SIG-M5 treated with dmso at 0.1 percent for 504 hours (cell line): ENCODE measurements at regions not wholly inside any gene's neighbourhood (a gene's known extent, or its start where the extent isn't known, plus 50 kb on each side); places are given as distances from the start of the nearest gene placed in this dataset.
"Not testable (repeated sequence)": the region's sequence is repeated elsewhere in the genome, so short reads cannot be mapped to it uniquely, and the experiment has no call there.

Experiments
- DNase-seq: peaks from one replicate; lab custom pipeline; 2025; ENCODE audit not compliant: unreplicated experiment; lab: John Stamatoyannopoulos, UW

GRCh38 chr14:39621223-39621622 lies 189.0 kb upstream of the FBXO33 start:
- no peak for DNase-seq

DNA sequence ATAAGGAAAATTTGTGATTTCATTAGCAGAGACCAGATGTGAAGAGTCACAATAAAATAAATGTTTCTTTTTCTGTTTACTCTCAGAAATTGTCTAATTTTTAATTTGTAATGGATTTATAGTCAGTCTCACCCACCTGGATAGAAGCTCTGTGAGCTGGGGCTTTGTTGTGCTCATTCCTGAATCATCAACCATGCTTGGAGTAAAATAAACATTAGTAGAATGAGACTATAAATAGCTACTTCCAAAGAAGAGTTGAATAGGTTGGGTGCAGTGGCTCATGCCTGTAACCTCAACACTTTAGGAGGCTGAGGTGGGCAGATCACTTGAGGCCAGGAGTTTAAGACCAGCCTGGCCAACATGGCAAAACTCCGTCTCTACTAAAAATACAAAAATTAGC lies 185.3 kb upstream of the FBXO33 start:
- DNase-seq = no peak

- DNase-seq = no peak
Observed at GRCh38 chr14:39615352-39615751, 183.1 kb upstream of the FBXO33 start.

GRCh38 chr14:39614297-39614923 lies 182.2 kb upstream of the FBXO33 start:
- DNase-seq = no peak

GRCh38 chr14:39609119-39609518 lies 176.9 kb upstream of the FBXO33 start:
- no peak for DNase-seq

- DNase-seq = no peak
Observed at GRCh38 chr14:39607978-39608377, 175.7 kb upstream of the FBXO33 start.

DNA sequence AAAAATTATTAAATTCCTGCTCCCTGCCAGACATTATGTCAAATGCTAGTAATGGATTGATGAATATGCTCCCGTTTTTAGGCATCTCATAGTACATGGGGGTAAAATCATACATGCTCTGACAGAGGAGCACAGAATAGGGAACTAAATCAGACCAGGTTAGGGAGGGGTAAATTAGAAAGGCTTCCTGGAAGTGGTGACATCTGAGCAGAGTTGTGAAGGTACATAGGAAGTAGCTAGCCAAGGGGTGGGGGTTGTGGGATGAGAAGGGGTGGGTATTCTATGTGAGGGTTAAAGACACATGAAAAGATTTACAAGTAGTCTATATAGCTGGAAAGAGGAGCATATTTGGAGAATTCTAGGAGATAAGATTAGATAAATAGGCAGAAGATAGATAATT lies 171.7 kb upstream of the FBXO33 start:
- no peak for DNase-seq

GRCh38 chr14:39593377-39593776 lies 161.1 kb upstream of the FBXO33 start:
- DNase-seq = no peak

- DNase-seq = no peak
Observed at GRCh38 chr14:39592116-39592789, 160.0 kb upstream of the FBXO33 start.

DNA sequence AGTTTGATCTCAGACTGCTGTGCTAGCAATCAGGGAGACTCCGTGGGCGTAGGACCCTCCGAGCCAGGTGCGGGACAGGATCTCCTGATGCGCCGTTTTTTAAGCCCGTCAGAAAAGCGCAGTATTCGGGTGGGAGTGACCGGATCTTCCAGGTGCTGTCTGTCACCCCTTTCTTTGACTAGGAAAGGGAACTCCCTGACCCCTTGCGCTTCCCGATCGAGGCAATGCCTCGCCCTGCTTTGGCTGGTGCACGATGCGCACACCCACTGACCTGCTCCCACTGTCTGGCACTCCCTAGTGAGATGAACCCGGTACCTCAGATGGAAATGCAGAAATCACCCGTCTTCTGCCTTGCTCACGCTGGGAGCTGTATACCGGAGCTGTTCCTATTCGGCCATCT lies 157.6 kb upstream of the FBXO33 start:
- not testable (repeated sequence) for DNase-seq

DNA sequence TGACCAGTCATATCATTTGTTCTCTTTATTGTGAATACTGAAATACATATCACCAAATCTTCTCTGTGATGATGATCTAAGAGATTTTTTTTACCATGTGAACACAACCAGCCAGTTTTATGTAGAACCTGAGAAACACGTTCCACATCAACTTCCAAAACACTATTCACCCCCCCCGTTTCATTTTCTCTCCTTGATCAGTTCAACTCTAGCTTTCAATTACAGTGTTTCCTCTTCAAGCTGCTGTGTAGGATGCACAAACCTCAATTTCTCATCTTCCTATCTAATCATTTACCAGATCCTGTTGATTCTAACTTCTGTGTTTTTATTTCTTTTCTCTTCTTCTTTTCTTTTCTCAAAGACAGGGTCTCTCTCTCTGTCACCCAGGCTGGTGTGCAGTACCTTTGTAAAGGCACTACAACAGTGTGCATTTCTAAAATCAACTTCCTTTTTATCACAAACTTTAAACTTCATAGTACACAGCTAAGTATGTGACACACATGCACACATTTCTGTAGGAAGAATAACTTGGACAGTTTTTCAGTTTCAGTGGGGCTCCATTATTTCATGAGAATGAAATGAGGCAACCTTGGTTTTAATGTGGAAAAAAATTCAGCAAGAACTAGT lies 149.9 kb upstream of the FBXO33 start:
- no peak for DNase-seq

DNA sequence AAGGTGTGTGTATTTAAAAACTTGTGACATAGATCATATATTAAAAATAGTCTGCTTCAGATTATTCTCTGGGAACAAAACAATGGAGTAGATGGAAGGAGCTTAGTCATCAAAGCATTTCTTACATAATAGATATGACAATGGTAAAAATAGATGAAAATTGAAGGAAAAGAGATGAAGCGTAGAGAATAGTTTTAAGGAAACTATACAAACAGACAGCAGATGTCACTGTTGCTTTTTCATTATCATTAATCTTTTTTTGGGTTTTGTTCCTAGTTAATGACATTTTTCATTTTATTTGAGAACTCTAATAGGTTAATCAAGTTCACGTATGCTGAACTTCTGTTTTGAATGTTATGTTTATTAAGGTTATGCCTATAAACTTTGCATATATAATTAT lies 149.2 kb upstream of the FBXO33 start:
- DNase-seq = no peak

- no peak for DNase-seq
Observed at GRCh38 chr14:39580696-39581095, 148.5 kb upstream of the FBXO33 start.

GRCh38 chr14:39576736-39577135 lies 144.5 kb upstream of the FBXO33 start:
- DNase-seq = no peak

GRCh38 chr14:39576258-39576657 lies 144.0 kb upstream of the FBXO33 start:
- no peak for DNase-seq

DNA sequence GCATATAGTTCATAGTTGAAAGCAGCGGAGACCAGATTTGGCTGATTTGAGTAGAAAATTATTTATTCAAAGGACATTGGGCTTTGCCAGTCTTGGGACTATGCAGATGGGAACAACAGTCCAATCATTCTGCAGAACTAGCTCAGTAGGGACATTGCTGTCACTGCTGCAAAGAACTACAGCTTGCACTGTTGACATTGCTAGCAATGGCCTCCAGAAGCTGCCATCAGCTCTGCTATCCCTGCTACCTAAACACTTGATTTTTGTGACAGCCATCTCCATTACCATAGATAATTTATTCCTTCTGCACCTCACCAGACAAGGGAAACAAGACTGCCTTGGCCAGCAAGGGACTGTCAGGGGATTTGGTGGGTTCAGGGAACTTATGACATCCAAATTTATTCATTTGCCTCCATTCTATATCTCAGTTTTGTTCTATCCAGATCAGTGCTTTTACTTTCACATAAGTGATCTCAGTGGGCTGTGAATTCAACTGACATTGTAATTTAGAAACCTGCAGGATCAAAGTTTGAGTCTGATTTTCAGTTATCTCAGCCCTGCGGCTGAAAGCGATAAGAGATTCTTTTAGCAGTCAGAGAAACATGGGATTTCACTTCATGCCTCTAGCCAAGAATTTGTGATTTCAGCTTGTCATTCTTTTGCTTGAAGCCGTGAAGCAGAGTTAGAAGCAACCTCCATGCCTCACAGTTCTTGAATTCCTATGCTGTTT lies 136.7 kb upstream of the FBXO33 start:
- DNase-seq = no peak

DNA sequence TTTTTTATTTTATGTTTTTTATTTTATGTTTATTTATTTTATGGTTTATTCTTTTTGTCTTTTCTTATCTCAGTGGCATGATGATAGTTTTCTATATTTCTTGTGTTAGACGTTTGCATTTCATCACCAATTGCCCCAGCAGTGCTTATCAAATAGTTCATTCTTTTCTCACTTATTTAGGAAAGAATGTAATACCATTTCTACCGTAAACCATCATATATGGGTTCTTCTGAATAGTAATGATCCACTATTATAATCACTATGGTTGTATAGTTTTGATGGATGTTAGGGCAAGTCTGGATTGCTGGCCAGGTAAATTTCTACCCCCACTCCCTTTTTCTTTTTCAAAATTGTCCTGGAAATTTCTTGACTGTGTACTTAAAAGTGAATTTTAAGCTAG lies 134.6 kb upstream of the FBXO33 start:
- no peak for DNase-seq

GRCh38 chr14:39563361-39563760 lies 131.1 kb upstream of the FBXO33 start:
- no peak for DNase-seq

DNA sequence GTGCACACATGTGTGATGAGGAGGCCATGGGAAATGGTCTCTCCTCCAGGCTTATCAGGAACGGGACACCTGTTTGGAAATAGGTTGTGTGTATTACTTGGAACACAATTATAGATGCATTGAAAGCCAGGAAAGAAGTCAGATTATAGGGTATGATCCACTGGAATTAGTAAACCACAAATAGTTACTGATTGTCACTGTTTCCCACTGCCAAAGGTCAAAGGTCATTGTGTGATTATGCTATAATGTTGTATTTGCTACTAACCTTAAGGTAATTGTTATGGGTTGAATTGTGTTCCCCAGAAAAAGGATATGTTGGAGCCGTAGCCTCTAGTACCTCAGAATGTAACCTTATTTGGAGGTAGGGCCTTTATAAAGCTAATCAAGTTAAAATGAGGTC lies 129.9 kb upstream of the FBXO33 start:
- DNase-seq = no peak

- DNase-seq = no peak
Observed at GRCh38 chr14:39558525-39558924, 126.3 kb upstream of the FBXO33 start.

GRCh38 chr14:39555749-39556148 lies 123.5 kb upstream of the FBXO33 start:
- no peak for DNase-seq

GRCh38 chr14:39554576-39554975 lies 122.3 kb upstream of the FBXO33 start:
- DNase-seq = no peak
